ENCODE measurements at regions not wholly inside any gene's neighbourhood (a gene's known extent, or its start where the extent isn't known, plus 50 kb on each side); places are given as distances from the start of the nearest gene placed in this dataset.

DNA sequence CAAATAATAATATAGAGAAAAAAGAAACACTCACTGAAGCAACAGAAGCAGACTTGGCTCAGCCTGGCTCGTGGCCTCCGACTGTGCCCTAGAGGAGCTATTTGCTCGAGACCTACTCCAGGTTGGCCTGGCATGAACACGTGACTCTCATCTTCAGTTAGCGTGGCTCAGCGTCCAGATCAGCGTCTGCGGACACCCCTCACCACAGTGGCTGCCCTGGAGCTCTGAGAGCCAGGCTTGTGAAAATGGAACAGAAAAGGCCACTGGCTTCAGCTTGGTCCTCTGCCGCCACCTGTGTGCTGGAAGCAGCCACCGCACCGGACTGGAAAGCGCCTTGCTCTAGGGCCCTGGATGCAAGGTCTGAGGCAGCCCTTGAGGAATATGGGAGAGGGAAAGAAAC, 1184.0 kb upstream of the GYPC start:
- TF ChIP-seq, protein P1, sequence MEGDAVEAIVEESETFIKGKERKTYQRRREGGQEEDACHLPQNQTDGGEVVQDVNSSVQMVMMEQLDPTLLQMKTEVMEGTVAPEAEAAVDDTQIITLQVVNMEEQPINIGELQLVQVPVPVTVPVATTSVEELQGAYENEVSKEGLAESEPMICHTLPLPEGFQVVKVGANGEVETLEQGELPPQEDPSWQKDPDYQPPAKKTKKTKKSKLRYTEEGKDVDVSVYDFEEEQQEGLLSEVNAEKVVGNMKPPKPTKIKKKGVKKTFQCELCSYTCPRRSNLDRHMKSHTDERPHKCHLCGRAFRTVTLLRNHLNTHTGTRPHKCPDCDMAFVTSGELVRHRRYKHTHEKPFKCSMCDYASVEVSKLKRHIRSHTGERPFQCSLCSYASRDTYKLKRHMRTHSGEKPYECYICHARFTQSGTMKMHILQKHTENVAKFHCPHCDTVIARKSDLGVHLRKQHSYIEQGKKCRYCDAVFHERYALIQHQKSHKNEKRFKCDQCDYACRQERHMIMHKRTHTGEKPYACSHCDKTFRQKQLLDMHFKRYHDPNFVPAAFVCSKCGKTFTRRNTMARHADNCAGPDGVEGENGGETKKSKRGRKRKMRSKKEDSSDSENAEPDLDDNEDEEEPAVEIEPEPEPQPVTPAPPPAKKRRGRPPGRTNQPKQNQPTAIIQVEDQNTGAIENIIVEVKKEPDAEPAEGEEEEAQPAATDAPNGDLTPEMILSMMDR (IDR thresholded peaks at IDR 0.05; ENCODE audit: low read depth, low read length): peak; percentile 27
- TF ChIP-seq POLR2A (IDR thresholded peaks at IDR 0.05; ENCODE audit: extremely low read depth, insufficient read length): no peak
- TF ChIP-seq, protein P2, sequence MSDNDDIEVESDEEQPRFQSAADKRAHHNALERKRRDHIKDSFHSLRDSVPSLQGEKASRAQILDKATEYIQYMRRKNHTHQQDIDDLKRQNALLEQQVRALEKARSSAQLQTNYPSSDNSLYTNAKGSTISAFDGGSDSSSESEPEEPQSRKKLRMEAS (IDR thresholded peaks at IDR 0.05; ENCODE audit: low read depth, low read length): no peak
- no peak for TF ChIP-seq MYC (IDR thresholded peaks at IDR 0.05; ENCODE audit: low read depth, low read length)

Data from NB4 (cell line).